HepG2 (cell line): ENCODE measurements at regions not wholly inside any gene's neighbourhood (a gene's known extent, or its start where the extent isn't known, plus 50 kb on each side); places are given as distances from the start of the nearest gene placed in this dataset.

Experiments used
- CC2D1A ChIP-seq: sonication (generic); formaldehyde crosslinking; IDR thresholded peaks from 2 replicates; pipeline ENCODE4 v1.8.1; 2023; ENCODE audit warnings: mild to moderate bottlenecking, missing genetic modification reagents
- CCDC6 ChIP-seq: sonication (generic); formaldehyde crosslinking; IDR thresholded peaks from 2 replicates; pipeline ENCODE4 v1.8.1; 2022; ENCODE audit warnings: mild to moderate bottlenecking, missing genetic modification reagents, moderate library complexity
- EP300 ChIP-seq, 3 experiments: sonication (generic) in 1 of 3; formaldehyde crosslinking in 1 of 3; IDR thresholded peaks; 2 replicates each; pipeline versions ENCODE4 v1.5.1 to v1.6.1; 2011 to 2020; ENCODE audit warnings: low read depth in 2 of 3, low read length in 2 of 3, borderline replicate concordance in 1 of 3, improper control_type of control experiment in 1 of 3, mild to moderate bottlenecking in 1 of 3, missing genetic modification reagents in 1 of 3, moderate library complexity in 1 of 3
- FOXC1 ChIP-seq: sonication (generic); formaldehyde crosslinking; IDR thresholded peaks from 2 replicates; pipeline ENCODE4 v1.8.0; 2022; ENCODE audit warnings: mild to moderate bottlenecking, missing genetic modification reagents, borderline replicate concordance
- GTF2F1 ChIP-seq: fragments of 150-350 bp; IDR thresholded peaks from 2 replicates; pipeline ENCODE4 v1.6.1; 2014; ENCODE audit warnings: low read length
- HNRNPLL ChIP-seq: fragments of 200-400 bp; formaldehyde crosslinking; IDR thresholded peaks from 2 replicates; pipeline ENCODE4 v1.6.1; 2017; ENCODE audit warnings: mild to moderate bottlenecking, low read depth, low read length; ENCODE audit not compliant: poor library complexity, severe bottlenecking
- NFRKB ChIP-seq: fragments of 450-650 bp; IDR thresholded peaks from 2 replicates; pipeline ENCODE4 v1.6.1; 2017
- PHF5A ChIP-seq: IDR thresholded peaks from one replicate; pipeline ENCODE4 v1.6.1; 2018; ENCODE audit warnings: low read depth, missing genetic modification reagents; ENCODE audit not compliant: unreplicated experiment
- RARG ChIP-seq: sonication (generic); formaldehyde crosslinking; IDR thresholded peaks from 2 replicates; pipeline ENCODE4 v1.4.0; 2020; ENCODE audit warnings: low read depth, mild to moderate bottlenecking, missing genetic modification reagents
- SNAPC2 ChIP-seq: sonication (generic); formaldehyde crosslinking; IDR thresholded peaks from 2 replicates; pipeline ENCODE4 v1.8.1; 2022; ENCODE audit warnings: mild to moderate bottlenecking, missing genetic modification reagents
- SP140L ChIP-seq: sonication (generic); formaldehyde crosslinking; IDR thresholded peaks from 2 replicates; pipeline ENCODE4 v1.4.0; 2020; ENCODE audit warnings: missing genetic modification reagents, borderline replicate concordance
- SP4 ChIP-seq: sonication (generic); formaldehyde crosslinking; IDR thresholded peaks from 2 replicates; pipeline ENCODE4 v1.8.1; 2023; ENCODE audit warnings: mild to moderate bottlenecking, missing genetic modification reagents
- ZBTB20 ChIP-seq: sonication (generic); formaldehyde crosslinking; IDR thresholded peaks from 2 replicates; pipeline ENCODE4 v1.8.1; 2023; ENCODE audit warnings: missing genetic modification reagents, low read depth, mild to moderate bottlenecking, borderline replicate concordance
- ZBTB38 ChIP-seq: sonication (generic); formaldehyde crosslinking; IDR thresholded peaks from 2 replicates; pipeline ENCODE4 v1.5.1; 2020; ENCODE audit warnings: mild to moderate bottlenecking, missing genetic modification reagents
- ZIK1 ChIP-seq: sonication (generic); formaldehyde crosslinking; IDR thresholded peaks from 2 replicates; pipeline ENCODE4 v1.5.0; 2020; ENCODE audit warnings: mild to moderate bottlenecking, low read depth, missing genetic modification reagents, borderline replicate concordance
- ZNF235 ChIP-seq: sonication (generic); formaldehyde crosslinking; IDR thresholded peaks from 2 replicates; pipeline ENCODE4 v1.8.1; 2023; ENCODE audit warnings: mild to moderate bottlenecking, missing genetic modification reagents, borderline replicate concordance
- ZNF24 ChIP-seq: fragments of 450-650 bp; IDR thresholded peaks from 2 replicates; pipeline ENCODE4 v1.6.1; 2017; ENCODE audit warnings: antibody characterized with exemption, mild to moderate bottlenecking
- ZNF251 ChIP-seq: sonication (generic); formaldehyde crosslinking; IDR thresholded peaks from 2 replicates; pipeline ENCODE4 v1.9.0; 2021; ENCODE audit warnings: mild to moderate bottlenecking, missing genetic modification reagents
- ZNF503 ChIP-seq: sonication (generic); formaldehyde crosslinking; IDR thresholded peaks from 2 replicates; pipeline ENCODE4 v1.4.0; 2020; ENCODE audit warnings: missing genetic modification reagents
- ZNF547 ChIP-seq: sonication (generic); formaldehyde crosslinking; IDR thresholded peaks from 2 replicates; pipeline ENCODE4 v1.5.1; 2020; ENCODE audit warnings: mild to moderate bottlenecking, missing genetic modification reagents
- ZNF737 ChIP-seq: sonication (generic); formaldehyde crosslinking; IDR thresholded peaks from 2 replicates; pipeline ENCODE4 v1.5.0; 2020; ENCODE audit warnings: missing genetic modification reagents, mild to moderate bottlenecking, borderline replicate concordance
- TF ChIP-seq, protein P1 (sequence below): sonication (generic); formaldehyde crosslinking; IDR thresholded peaks from 2 replicates; pipeline ENCODE4 v1.5.1; 2020; ENCODE audit warnings: missing genetic modification reagents, mild to moderate bottlenecking, borderline replicate concordance
- TF ChIP-seq, protein P2 (sequence below): sonication (generic); formaldehyde crosslinking; IDR thresholded peaks from 2 replicates; pipeline ENCODE4 v1.8.1; 2023; ENCODE audit warnings: mild to moderate bottlenecking, missing genetic modification reagents, borderline replicate concordance
- TF ChIP-seq, protein P3 (sequence below): IDR thresholded peaks from 2 replicates; pipeline ENCODE4 v1.6.1; 2016; ENCODE audit warnings: low read depth, control low read depth
- TF ChIP-seq, protein P4 (sequence below): IDR thresholded peaks from 2 replicates; pipeline ENCODE4 v1.6.1; 2016; ENCODE audit warnings: control low read depth

GRCh38 chr20:53652090-53652858 is 58.6 kb upstream of the ZNF217 start (continued):
- TF ChIP-seq SP4 (CRISPR knock-in tag) (no peak), NFRKB (no peak), ZNF24 (no peak), EP300 (IDR thresholded peaks at IDR 0.05; ENCODE audit: low read depth in 2 of 2, low read length in 2 of 2) (peak; percentile 80 to 96; a peak in 3 of 4 replicates), EP300 (CRISPR knock-in tag; IDR thresholded peaks at IDR 0.05; ENCODE audit: borderline replicate concordance) (peak; percentile 81), FOXC1 (CRISPR knock-in tag) (no peak), ZNF251 (CRISPR knock-in tag) (no peak), ZNF547 (CRISPR knock-in tag) (no peak; the same call in 1 of the 2 replicates), ZBTB38 (no peak), CCDC6 (CRISPR knock-in tag) (no peak), RARG (no peak), ZIK1 (CRISPR knock-in tag) (no peak), ZNF235 (CRISPR knock-in tag) (no peak), GTF2F1 (0 out of 2 replicates have a peak, but pooled peaks have one; percentile 74), SP140L (CRISPR knock-in tag) (no peak), ZNF503 (CRISPR knock-in tag) (peak; percentile 84), SNAPC2 (CRISPR knock-in tag) (peak; percentile 97), CC2D1A (CRISPR knock-in tag) (no peak), PHF5A (peak; percentile 75), ZBTB20 (CRISPR knock-in tag) (peak; percentile 93; the same call in 1 of the 2 replicates), ZNF737 (CRISPR knock-in tag) (no peak), HNRNPLL (no peak)
- TF ChIP-seq, protein P1, sequence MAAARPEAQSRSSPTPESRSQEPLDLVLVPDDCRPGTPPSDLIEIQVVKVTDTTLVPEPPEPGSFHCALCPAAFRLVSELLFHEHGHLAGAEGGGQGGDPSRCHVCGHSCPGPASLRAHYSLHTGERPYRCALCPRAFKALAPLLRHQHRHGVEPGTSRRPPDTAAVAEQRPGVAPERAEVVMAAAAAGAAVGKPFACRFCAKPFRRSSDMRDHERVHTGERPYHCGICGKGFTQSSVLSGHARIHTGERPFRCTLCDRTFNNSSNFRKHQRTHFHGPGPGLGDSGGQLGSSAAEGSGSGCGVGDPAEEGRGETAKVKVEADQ (CRISPR knock-in tag) = peak; percentile 98; the same call in 1 of the 2 replicates
- TF ChIP-seq, protein P2, sequence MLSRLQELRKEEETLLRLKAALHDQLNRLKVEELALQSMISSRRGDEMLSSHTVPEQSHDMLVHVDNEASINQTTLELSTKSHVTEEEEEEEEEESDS (CRISPR knock-in tag) = 0 out of 2 replicates have a peak, but pooled peaks have one; percentile 80
- TF ChIP-seq, protein P3, sequence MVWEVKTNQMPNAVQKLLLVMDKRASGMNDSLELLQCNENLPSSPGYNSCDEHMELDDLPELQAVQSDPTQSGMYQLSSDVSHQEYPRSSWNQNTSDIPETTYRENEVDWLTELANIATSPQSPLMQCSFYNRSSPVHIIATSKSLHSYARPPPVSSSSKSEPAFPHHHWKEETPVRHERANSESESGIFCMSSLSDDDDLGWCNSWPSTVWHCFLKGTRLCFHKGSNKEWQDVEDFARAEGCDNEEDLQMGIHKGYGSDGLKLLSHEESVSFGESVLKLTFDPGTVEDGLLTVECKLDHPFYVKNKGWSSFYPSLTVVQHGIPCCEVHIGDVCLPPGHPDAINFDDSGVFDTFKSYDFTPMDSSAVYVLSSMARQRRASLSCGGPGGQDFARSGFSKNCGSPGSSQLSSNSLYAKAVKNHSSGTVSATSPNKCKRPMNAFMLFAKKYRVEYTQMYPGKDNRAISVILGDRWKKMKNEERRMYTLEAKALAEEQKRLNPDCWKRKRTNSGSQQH (CRISPR knock-in tag) = no peak
- TF ChIP-seq, protein P4, sequence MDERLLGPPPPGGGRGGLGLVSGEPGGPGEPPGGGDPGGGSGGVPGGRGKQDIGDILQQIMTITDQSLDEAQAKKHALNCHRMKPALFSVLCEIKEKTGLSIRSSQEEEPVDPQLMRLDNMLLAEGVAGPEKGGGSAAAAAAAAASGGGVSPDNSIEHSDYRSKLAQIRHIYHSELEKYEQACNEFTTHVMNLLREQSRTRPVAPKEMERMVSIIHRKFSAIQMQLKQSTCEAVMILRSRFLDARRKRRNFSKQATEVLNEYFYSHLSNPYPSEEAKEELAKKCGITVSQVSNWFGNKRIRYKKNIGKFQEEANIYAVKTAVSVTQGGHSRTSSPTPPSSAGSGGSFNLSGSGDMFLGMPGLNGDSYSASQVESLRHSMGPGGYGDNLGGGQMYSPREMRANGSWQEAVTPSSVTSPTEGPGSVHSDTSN (CRISPR knock-in tag) = no peak
